ENCODE measurements at regions not wholly inside any gene's neighbourhood (a gene's known extent, or its start where the extent isn't known, plus 50 kb on each side); places are given as distances from the start of the nearest gene placed in this dataset.

DNA sequence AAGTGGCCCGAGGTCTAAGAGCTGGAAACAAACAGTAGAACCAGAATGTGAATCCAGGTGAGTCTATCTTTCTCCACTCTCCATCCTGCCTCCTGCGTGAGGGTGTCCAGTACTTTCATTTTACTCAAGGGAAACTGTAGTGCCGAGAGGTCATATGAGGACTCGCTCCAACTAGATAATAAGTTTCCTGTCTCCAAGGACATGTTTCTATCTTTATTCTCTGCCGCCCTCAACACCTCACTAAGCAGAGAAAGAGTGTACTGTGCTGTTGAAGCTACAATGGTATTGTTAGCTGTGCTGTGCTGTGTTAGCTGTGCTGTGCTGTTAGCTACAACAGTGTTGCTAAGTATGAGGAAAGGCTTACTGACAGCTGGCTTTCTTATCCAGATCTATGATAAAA, 137.9 kb upstream of the COL8A1 start:
- no peak for DNase-seq (ENCODE audit: low read depth in 2 of 2)

DNA sequence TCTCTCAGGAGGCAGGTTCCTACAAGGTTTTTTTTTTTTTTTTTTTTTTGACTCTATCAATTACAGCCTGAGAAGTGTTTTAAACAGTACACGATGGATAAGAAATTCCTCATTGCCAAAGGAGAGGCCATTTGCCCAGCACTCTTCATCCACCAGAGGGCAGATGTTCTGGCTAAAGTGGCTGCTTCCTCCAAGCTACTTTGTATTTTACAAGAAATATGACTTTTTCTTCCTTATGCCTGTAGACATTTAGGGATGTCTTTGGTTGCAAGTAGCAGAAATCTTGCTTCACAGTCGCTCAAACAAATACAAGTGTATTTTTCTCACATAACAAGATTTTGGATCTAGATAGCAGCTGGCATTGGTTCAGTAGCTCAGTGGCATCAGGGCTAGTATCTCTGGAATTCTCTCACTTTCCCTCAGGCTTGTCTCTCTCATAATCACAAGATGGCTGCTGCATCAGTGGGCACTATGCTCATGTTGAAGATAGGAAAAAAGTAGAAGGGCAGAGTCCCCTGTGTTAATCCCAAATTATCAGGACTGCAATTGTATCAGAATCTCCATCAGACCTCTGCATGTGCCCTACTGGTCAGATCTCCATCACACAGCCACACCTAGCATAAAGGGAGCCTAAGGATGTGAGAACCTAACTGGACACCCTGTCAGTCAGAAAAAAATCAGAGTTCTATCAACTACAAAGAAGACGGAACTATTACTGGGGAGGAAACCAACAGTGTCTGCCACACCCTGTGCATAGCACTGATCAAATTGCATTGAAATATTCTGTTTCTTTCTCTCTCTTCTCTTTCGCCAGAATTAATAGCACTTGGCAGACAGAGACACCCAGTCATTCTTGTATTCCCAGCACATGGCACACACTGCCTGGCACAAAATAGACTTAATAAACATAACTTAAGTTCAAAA, 138.9 kb upstream of the COL8A1 start:
- no peak for DNase-seq (ENCODE audit: low read depth in 2 of 2)

DNA sequence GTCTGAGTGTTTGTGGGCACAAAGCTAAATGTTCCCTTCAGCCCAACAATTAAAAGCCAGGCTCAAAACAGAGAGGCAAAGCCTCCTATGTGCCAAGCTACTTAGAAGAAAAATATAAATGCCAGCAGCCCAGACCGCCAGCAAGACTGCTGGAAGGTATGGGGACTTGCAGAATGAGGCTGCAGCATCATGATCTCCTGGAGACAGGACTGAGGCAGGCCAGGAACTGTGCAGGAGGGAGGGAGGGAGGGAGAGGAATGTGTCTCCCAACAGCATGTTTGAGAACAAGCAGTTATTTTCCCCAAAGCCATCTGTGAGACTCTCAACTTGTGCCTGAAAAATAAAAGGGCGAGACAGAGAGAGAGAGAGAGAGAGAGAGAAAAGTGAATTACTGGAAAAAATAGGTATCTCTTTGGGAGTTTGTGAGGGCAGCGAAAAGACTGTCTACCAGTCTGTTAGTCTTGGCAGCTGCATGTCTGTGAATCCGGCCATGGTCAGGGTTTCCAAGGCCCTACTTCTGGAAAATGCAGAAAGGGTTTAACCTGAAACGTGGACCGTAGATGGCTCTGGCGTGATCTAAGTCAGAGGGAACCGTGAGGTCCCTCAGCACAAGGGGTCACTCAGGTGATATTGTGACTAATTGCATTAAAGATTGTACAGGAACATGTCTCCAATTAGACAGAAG, 139.7 kb upstream of the COL8A1 start:
- DNase-seq (ENCODE audit: low read depth in 2 of 2): no peak

DNA sequence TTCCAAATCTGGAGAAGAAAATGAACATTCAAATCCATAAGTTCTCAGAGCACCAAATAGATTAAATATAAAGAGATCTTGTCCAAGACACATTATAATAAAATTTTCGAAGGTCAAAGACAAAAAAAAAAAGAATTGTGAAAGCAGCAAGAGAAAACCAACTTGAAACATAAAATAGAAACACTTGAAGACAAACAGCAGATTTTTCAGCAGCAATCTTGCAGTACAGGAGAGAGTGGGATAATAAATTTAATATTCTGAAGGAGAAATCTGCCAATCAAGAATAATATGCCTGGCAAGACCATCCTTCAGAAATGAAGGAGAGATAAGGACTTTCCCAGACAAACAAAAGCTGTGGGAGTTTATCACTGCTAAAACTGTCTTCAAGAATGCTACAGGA, 150.5 kb upstream of the COL8A1 start:
- DNase-seq (ENCODE audit: low read depth in 2 of 2): no peak

DNA sequence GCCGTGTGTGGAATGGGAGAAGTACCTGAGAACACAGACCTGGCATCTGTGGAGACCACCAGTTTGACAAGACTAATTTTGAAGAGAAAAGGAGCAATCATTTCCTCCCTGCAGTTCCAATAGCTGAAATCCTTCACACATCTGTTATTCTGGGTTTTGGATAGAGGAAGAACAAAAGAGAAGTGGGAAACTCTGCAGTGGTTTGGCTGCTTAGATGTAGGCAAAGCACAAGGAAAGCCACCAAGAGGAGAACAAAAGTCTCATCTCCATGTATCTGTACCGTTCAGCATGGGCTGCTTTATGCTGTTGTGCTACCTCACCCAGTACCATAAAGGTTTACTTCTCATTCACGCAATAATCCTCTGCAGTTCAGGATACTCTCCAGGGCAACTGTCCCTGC, 153.1 kb upstream of the COL8A1 start:
- DNase-seq (ENCODE audit: low read depth in 2 of 2): no peak

DNA sequence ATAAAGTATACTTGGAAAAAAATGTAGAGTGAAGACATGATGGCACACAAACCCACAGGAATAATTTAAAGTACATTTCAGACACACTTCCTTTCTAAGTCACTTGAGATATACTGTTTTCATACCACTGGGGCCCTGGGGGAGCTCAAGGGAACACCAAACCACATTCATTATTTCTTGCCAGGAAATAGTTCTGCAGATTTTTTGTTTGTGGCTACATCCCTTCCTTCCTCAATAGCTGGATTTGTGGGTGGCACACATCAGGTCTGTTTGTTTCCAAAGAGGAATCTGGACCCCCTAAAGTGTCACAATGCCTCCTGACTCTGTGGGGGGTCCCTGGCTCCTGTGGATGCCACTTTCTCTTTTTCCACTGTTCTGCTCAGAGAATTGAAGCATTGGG, 153.5 kb upstream of the COL8A1 start:
- DNase-seq (ENCODE audit: low read depth in 2 of 2): no peak

DNA sequence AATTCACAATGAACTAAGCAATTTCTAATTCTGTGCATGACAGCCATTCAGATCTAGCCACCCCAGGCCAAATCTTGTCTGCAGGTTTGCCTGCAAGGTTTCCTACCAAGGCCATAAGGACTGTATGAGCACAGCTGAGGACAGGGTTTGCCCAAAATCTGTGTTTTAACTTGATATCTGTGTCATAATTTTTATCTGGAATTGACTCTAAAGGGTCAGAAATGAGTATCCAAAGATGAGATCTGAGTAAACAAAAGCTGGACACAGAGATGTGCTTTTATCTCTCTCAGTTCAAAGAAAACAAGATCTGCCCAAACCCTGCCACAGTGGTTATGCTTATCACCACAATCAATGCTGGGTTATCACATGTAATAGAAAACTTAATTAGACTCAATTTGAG, 154.6 kb upstream of the COL8A1 start:
- DNase-seq (ENCODE audit: low read depth in 2 of 2): no peak

DNA sequence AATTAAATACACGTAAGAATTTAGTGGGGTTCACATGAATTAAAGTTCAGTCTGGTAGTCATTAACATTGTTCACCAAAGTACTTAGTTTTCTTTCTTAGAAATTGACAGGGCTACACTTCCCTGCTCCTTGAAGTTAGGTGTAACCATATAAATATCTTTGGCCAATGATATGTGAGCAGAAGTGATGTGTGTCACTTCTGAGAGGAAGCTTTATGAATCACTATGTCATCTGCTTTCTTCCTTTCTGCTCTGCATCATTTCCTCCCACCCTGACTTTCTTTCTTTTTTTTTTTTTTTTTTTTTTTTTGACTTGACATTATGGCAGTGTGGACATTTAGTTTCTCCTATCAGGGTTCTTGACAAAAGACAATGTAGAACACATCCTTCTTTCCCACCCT, 156.2 kb upstream of the COL8A1 start:
- DNase-seq (ENCODE audit: low read depth in 2 of 2): no peak

DNA sequence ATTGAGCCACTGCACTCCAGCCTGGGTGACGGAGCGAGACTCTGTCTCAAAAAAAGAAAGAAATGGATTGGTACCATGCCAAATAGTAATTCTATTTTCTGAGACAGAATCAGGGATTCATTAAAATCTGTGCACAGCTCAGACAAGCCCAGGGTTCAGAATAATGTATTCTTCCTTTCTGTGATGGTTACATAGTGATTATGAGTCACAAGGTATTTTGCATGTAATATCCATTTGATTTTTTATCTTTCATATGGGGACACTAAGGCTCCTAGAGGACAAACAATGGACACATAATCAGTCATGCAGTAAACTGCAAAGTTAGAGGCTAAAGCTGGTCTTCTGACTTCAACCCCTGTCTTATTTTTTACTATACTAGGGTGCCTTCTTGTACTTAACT, 156.8 kb upstream of the COL8A1 start:
- DNase-seq (ENCODE audit: low read depth in 2 of 2): no peak

DNA sequence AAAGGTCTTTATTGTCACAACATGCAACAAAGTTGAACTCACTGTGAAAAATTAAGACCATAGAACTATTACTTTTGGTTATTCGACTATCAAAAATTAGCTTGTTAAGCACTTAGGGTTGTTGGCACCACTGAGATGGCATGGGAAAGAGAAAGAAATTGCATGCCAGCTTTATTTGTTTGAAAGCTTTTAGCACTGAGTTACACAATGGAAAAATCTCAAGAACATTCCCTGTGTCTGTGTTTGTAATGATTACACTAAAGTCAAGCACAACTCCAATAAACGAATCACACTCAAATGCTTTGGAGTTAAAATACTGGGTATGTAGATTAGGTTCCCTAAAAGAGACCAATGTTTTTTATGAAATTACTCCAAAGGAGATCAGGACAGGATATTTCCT, 158.6 kb upstream of the COL8A1 start:
- DNase-seq (ENCODE audit: low read depth in 2 of 2): no peak

DNA sequence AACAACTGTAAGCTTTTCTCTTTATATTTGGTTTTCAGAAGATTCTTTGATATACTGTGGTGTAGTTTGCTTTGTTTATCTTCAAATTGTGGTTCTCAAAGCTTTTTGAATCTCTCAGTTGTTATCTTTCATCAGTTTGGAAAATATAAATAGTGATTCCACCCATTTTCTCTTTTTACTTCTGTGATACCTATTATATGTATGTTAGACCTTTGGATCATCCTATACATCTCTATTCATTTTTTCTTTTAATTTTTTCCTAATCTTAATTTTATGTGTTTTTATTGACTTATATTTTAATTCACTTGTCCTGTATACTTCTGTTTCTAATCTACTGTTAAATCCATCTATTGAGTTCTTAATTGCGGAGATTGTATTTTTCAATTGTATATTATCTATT, 160.7 kb upstream of the COL8A1 start:
- no peak for DNase-seq (ENCODE audit: low read depth in 2 of 2)

DNA sequence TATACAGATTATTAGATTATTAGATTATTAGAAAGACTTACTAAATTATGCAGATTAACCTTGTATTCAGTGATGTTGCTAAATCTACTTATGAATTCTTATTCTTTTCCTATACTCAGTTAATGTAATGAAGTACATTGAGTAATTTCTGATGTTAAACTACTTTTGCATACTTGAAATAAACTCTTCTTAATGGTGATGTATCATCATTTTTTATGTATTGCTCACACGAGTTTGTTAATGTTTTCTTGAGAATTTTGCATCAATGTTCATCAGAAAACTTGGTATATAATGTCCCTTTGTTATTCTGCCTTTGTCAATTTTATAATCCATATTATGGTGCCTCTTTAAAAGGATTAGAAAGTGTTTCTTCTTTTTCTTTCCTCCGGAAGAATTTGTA, 163.2 kb upstream of the COL8A1 start:
- no peak for DNase-seq (ENCODE audit: low read depth in 2 of 2)

DNA sequence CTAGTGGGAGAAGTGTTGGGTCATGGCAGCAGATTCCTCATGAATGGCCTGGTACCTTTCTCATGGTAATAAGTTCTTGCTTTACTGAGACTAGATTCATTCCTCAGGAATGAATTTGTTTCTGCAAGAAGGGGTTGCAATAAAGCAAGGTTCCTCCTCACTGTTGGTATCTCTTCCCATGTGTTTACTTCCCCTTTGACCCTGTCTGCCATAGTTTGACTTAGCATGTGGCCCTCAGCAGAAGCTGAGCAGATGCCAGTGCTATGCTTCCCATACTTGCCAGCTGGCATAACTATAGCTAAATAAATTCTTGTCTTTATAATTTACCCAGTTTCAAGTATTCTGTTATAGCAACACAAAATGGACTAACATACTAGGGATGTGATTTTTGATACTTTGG, 163.6 kb upstream of the COL8A1 start:
- no peak for DNase-seq (ENCODE audit: low read depth in 2 of 2)

DNA sequence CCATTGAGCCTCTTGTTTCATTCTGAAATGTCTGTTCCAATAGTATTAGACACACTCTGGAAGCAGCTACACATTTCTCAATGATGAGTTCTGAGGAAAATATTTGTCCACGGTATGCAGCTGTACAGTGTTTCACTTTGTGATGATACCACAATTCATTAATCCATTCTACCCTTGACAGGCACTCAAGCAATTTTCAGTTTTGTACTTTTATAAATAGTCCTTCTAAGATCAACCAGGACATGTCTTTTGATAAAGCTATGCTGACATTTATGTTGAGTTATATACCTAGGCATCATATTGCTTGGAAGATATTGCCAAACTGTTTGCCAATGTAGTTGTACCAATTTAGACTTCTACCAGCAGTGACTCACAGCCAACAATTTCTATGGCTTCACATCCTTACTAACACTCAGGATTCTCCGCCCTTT, 165.1 kb upstream of the COL8A1 start:
- DNase-seq (ENCODE audit: low read depth in 2 of 2): no peak

DNA sequence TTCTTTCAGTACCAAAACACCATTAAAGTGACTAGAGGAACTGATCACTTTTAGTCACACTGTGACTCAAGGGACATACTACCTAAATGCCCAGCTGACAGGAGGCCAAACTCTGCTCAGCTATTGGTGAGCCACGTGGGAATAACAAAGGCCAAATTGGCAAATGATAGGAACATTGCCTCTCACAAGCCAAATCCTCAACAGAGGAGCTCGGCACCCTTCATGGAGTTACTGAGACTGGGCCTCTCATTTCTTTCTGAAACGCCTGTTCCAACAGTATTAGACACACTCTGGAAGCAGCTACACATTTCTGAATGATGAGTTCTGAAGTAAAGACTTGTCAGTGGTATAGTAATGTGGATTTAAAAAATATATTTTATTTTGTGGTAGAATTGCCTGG, 166.0 kb upstream of the COL8A1 start:
- DNase-seq (ENCODE audit: low read depth in 2 of 2): no peak

DNA sequence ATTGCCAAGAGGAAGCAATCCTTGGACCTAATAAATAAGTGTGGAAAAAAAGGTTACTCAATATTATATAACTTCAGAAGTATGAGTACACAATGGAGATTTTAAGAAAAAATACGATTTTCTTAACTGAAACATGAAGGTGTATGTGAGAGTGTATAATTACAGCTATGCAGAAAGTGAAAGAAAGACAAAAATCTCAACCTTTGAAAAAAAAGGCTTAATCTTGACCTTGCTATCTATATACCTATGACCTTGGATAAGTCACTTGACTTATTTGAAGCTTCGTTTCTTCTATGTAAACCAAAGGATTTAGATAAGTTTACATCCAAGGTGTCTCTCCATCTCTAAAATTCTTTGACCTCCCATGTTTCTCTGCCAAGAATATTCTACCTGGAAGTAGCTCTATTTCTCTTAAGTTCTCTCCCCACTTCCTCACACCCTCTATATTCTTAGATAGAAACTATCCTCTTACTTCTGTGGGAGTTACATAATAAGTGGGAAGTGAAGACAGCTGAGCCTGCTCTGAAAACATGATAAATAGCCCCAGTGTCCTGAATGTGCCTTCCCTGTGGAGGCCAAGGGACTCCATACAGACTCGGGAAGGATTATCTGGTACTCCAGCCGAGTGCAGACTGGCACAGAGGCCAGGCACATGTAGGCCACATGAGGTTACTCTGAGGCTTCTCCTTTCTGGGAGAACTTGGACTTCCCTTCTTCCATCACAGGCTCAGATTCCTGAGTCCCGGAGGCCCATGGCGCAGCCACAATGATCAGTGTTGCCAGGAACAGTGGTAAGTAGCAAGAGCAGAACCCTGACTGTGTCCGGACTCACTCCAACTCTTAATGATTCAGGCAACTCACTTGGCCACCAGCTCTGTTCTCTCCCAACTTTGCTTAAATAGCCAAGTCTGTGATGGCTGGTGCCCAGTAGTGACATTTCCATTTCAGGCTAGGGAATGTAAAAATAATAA, 166.8 kb upstream of the COL8A1 start:
- DNase-seq (ENCODE audit: low read depth in 2 of 2): no peak

DNA sequence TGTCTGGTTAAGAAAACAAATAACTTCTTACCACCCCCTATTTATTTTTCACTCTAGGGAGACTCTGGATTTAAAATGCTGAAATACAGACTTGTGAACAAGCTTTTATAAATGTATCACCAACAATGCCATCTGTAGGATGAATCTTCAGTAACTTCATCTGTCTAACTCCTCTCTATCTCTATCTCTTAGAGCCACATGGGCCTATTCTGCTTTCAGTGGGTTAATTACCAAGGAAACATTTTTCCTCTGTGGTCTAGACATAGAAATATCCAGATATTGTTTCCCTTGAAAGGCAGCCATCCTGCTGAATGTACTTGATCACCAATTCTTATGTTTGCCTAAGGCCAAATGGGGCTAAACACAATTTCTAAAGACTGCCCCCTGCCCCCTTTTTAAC, 167.6 kb upstream of the COL8A1 start:
- no peak for DNase-seq (ENCODE audit: low read depth in 2 of 2)

DNA sequence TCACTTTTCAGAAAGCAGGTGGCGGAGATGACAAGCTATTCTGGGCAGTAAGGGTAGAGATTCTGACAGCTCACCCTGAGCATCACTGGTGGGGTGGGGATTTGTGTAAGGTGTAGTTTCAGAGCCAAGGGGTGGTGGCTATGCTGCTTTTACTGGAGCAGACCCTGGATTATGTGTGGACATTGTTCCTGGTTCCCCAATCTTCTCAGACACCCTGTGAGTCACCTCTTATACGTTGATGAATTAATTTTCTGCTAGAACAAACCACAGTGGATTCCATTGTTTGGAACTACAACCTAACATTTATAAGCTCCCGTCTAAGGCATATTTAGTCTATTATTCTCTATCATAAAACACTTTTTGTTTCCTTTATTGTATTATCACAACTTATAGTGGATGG, 169.5 kb upstream of the COL8A1 start:
- DNase-seq (ENCODE audit: low read depth in 2 of 2): no peak

DNA sequence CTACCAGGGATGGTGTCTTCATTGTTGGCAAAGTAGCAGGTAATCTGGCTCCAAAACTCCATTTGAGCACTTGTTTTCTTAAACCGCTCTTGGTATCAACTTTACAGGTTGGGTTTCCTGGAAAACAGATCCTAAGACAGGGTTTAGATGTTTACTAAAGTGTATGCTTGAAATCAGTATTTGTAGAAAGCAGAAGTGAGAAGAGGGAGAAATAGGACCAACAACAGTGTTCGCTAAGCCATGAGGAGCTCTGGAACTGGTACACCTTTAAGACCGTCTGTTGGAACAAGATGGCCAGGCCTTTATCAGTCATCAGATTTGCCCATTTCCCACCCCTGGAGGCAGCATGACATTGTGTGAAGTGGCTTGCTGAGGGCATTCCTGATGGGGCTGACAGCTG, 171.0 kb upstream of the COL8A1 start:
- DNase-seq (ENCODE audit: low read depth in 2 of 2): no peak

DNA sequence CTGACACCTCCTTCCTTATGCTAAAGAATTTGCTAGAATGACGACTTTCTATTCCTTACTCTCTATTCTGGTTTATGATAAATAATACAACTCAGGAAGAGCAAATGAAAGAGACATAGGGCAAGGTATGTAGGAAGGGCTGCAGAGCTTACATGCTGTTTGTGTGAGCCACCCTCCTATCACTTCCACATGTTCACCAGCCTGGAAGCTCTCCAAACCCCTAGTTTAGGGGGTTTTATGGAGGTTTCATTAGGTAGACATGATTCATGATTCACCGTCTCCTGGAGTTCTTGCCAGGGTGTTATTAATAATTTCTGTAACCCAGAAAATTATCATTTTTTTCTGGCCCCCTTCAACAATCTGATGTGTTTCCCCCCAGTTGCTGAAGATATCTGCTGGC, 172.1 kb upstream of the COL8A1 start:
- DNase-seq (ENCODE audit: low read depth in 2 of 2): no peak

DNA sequence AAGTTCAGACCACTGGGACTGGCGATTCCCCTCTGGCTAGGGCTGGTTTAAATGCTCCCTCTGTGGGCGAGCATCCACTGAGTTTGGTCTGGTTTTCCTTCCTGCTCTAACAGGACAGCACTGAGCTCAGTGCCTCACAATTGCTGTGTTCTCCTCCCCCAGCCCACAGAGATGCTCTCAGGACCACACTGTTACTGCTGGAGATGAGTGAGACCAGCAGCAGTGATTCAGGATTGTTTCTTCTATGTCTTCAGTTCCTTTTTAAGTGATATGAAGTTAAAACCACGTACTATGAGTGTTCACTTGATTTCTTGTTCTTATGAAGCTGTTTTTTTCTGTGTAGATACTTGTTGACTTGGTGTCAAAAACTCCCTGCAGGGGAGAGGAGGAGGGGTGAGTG, 180.4 kb upstream of the COL8A1 start:
- no peak for DNase-seq (ENCODE audit: low read depth in 2 of 2)

DNA sequence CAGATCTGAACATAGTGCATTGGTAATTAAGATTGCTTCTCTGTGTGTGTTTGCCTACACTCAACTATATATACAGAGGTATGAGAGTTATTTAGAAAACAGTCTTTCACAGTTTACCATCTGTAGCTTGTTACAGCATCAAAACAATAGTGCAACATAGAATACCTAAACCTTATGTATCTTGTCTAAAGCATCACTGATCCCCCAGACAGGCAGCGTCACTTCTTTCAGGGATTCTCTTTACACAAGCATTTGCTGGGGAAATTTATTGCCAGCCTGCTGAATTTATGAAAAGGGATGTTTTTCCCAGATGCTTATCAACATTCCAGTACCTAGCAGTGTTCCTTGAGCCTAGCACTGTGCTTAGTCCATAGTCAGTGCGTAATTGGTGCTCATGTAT, 195.8 kb upstream of the COL8A1 start:
- no peak for DNase-seq (ENCODE audit: low read depth in 2 of 2)
